ENCODE measurements at regions not wholly inside any gene's neighbourhood (a gene's known extent, or its start where the extent isn't known, plus 50 kb on each side); places are given as distances from the start of the nearest gene placed in this dataset.

DNA sequence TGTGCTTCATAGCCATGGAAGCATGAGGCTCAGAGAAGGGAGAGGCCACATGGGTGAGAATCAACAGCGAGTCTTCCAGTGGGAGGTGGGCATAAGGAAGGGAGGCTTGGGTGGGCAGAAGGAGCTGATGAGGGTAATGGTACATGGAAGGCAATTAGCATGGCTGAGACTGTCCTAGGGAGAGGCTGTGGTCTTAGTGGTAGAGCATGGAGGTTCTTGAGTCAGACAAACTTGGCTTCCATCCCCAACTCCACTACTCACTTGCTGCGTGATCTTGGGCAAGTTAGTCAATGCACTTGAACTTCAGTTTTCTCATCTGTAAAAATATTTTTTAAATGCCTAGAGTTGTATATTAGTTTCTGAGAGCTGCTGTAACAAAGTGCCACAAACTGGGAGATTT is 227.2 kb upstream of the E2F8 start:
- no peaks in the 10 kb centered on the region for H3K27me3 ChIP-seq (replicated peaks; ENCODE audit: insufficient read depth, low read depth, low read length, poor library complexity)
- no peaks in the 10 kb centered on the region for H3K36me3 ChIP-seq (ENCODE audit: insufficient read depth, low read length, poor library complexity, severe bottlenecking)
- no peak for DNase-seq (ENCODE audit: low spot score)
- no TSS peak for BruUV-seq (replicated peaks)
- ChIA-PET POLR2A (ENCODE audit: low non-redundant PET) (no interaction called here), CTCF (no interaction called here)
- TF ChIP-seq EZH2 (IDR thresholded peaks at IDR 0.05; ENCODE audit: borderline replicate concordance, low read depth, low read length, poor library complexity, severe bottlenecking), result no peak
- TF ChIP-seq, protein P1, sequence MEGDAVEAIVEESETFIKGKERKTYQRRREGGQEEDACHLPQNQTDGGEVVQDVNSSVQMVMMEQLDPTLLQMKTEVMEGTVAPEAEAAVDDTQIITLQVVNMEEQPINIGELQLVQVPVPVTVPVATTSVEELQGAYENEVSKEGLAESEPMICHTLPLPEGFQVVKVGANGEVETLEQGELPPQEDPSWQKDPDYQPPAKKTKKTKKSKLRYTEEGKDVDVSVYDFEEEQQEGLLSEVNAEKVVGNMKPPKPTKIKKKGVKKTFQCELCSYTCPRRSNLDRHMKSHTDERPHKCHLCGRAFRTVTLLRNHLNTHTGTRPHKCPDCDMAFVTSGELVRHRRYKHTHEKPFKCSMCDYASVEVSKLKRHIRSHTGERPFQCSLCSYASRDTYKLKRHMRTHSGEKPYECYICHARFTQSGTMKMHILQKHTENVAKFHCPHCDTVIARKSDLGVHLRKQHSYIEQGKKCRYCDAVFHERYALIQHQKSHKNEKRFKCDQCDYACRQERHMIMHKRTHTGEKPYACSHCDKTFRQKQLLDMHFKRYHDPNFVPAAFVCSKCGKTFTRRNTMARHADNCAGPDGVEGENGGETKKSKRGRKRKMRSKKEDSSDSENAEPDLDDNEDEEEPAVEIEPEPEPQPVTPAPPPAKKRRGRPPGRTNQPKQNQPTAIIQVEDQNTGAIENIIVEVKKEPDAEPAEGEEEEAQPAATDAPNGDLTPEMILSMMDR (conservative IDR thresholded peaks at IDR 0.05; ENCODE audit: low read depth, low read length), result no peak
- H3K4me3 ChIP-seq (ENCODE audit: low read depth, low read length, poor library complexity, severe bottlenecking), result no peak overlapping the region
- intact Hi-C loops (cut with micrococcal nuclease; ENCODE audit: unreplicated experiment), result no loop called here
- no peaks in the 10 kb centered on the region for H3K9me3 ChIP-seq (ENCODE audit: low read depth, low read length, poor library complexity, severe bottlenecking)
- no peaks in the 10 kb centered on the region for H3K4me1 ChIP-seq (ENCODE audit: insufficient read depth, low read length, poor library complexity, severe bottlenecking)
- H3K27ac ChIP-seq (ENCODE audit: low read depth, low read length, poor library complexity, severe bottlenecking), result no peak overlapping the region

DNA sequence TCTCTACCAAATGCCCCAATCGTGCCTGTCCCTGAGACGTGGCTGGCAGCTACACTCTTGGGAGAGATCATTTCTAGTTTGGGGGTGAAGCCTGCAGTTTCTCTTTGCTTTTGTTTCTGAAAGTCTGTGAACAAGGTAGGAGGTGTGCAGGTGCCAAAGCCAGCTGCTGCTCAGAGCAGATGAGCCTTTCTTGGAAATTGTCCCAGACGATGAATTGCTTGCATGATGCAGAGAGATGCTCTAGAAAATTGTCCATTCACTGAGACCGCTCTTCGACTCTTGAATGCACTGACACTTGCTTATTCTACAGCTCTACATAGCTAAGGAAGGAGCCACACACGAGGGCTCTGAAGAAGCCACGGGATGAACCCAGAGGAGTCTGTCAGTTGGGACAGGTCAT is 225.6 kb upstream of the E2F8 start:
- Histone ChIP-seq H3K27ac (ENCODE audit: low read depth, low read length, poor library complexity, severe bottlenecking) (no peak overlapping the region), H3K9me3 (ENCODE audit: low read depth, low read length, poor library complexity, severe bottlenecking) (no peaks in the 10 kb centered on the region), H3K27me3 (replicated peaks; ENCODE audit: insufficient read depth, low read depth, low read length, poor library complexity) (no peaks in the 10 kb centered on the region), H3K4me3 (ENCODE audit: low read depth, low read length, poor library complexity, severe bottlenecking) (no peak overlapping the region), H3K4me1 (ENCODE audit: insufficient read depth, low read length, poor library complexity, severe bottlenecking) (no peaks in the 10 kb centered on the region), H3K36me3 (ENCODE audit: insufficient read depth, low read length, poor library complexity, severe bottlenecking) (no peaks in the 10 kb centered on the region)
- ChIA-PET POLR2A (ENCODE audit: low non-redundant PET) (interaction anchor here (0.6 kb wide), 1 partner anchor 28 kb away, joined by 4 read pairs; no protein-coding TSS in a partner anchor), CTCF (no interaction called here)
- intact Hi-C loops (cut with micrococcal nuclease; ENCODE audit: unreplicated experiment), result no loop called here
- no TSS peak for BruUV-seq (replicated peaks)
- TF ChIP-seq, protein P1 (conservative IDR thresholded peaks at IDR 0.05; ENCODE audit: low read depth, low read length), result no peak
- no peak for TF ChIP-seq EZH2 (IDR thresholded peaks at IDR 0.05; ENCODE audit: borderline replicate concordance, low read depth, low read length, poor library complexity, severe bottlenecking)
- no peak for DNase-seq (ENCODE audit: low spot score)

DNA sequence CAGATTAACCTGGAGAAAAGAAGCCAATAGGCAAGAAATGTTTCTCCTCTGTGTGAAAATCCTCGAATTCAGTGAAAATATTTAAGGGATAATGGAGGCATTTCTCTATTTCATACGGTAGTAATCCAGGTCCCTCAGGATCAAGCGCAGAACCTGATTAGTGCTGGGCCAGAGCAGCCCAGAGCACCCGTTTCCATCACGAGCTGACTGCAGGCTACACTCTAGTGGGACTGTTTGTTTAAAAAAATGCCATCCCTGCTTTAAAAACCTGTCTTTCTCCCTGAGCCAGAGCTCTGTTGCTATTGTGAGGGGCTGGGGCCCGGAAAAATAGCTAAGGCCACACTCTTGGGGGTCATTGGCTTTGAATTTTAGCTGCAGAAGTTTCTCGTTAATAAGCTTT is 223.2 kb upstream of the E2F8 start:
- Histone ChIP-seq H3K9me3 (ENCODE audit: low read depth, low read length, poor library complexity, severe bottlenecking) (no peaks in the 10 kb centered on the region), H3K27ac (ENCODE audit: low read depth, low read length, poor library complexity, severe bottlenecking) (no peak overlapping the region), H3K4me3 (ENCODE audit: low read depth, low read length, poor library complexity, severe bottlenecking) (no peak overlapping the region), H3K36me3 (ENCODE audit: insufficient read depth, low read length, poor library complexity, severe bottlenecking) (no peaks in the 10 kb centered on the region), H3K4me1 (ENCODE audit: insufficient read depth, low read length, poor library complexity, severe bottlenecking) (no peaks in the 10 kb centered on the region), H3K27me3 (replicated peaks; ENCODE audit: insufficient read depth, low read depth, low read length, poor library complexity) (no peaks in the 10 kb centered on the region)
- ChIA-PET POLR2A (ENCODE audit: low non-redundant PET) (no interaction called here), CTCF (no interaction called here)
- intact Hi-C loops (cut with micrococcal nuclease; ENCODE audit: unreplicated experiment), result no loop called here
- TF ChIP-seq, protein P1 (conservative IDR thresholded peaks at IDR 0.05; ENCODE audit: low read depth, low read length), result no peak
- TF ChIP-seq EZH2 (IDR thresholded peaks at IDR 0.05; ENCODE audit: borderline replicate concordance, low read depth, low read length, poor library complexity, severe bottlenecking), result no peak
- DNase-seq (ENCODE audit: low spot score), result no peak
- BruUV-seq (replicated peaks), result no TSS peak

All from A673 (cell line).